CD4-positive, alpha-beta T cell treated with Interferon gamma for 1 hour (primary cell): ENCODE measurements at regions not wholly inside any gene's neighbourhood (a gene's known extent, or its start where the extent isn't known, plus 50 kb on each side); places are given as distances from the start of the nearest gene placed in this dataset.

Experiments used
- DNase-seq: peaks from one replicate; pipeline ENCODE4 v3.0.0-alpha.2; 2020

DNA sequence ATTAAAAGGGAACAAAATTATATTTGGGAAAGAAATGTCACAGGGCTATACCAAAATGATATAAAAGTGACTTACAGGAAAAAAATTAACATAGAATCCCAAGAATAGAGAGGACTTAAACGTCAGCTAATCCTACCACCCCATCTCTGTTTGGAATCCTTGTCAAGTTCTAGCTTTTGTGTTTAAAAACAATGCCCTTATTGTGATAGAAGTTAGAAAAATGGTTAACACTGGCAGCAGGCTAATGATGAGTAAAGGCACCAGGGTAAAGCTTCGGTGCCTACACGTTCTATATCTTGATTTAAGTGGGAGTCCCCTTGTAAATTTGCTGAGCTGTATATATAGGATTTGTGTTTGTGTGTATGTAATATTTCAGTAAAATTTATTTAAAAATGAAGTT, 453.3 kb upstream of the TENM4 start:
- DNase-seq, result no peak

DNA sequence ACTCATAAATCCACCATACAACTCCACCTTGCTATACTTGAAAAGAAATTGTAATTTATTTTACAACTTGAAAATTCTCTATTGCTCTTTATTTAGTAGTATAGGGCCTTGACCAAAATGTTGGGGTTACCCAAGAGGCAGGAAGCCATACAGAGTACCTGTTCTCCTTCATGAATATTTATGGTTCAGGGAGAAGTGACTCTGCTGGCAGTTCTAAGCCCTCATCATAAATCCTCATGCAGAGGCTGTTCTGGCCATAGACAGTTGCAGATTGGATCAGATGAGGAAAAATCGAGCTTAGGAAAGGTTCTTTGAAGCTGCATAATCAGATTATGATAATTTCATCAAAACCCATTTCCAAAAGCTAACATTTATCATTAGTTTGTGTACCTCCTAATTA, 449.4 kb upstream of the TENM4 start:
- DNase-seq, result no peak

DNA sequence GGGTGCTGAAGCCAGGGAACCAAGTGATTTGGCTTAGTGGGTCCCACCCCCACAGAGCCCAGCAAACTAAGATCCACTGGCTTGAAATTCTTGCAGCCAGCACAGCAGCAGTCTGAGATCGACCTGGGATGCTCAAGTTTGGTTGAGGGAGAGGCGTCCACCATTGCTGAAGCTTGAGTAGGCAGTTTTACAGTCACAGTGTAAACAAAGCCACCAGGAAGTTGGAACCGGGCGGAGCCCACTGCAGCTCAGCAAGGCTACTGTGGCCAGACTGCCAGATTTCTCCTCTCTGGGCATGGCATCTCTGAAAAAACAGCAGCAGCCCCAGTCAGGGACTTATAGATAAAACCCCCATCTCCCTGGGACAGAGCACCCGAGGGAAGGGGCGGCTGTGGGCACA, 424.1 kb upstream of the TENM4 start:
- DNase-seq, result no peak

DNA sequence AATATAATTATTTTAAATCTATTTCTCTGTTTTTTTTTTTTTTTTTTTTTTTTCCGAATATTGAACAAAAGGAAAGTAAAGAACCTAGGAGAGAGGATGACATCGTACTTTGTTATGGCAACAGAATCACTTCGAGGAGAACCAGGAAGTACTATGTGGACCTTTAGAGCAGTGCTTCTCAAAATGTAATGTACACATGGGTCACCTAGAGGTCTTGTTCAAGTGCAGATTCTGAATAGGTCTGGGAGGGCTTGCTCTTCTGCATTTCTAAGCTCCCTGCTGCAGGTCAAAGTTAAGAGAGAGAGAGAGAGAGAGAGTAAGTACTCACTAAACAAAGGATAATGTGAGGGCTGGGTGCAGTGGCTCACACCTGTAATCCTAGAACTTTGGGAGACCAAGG, 419.5 kb upstream of the TENM4 start:
- DNase-seq, result no peak

DNA sequence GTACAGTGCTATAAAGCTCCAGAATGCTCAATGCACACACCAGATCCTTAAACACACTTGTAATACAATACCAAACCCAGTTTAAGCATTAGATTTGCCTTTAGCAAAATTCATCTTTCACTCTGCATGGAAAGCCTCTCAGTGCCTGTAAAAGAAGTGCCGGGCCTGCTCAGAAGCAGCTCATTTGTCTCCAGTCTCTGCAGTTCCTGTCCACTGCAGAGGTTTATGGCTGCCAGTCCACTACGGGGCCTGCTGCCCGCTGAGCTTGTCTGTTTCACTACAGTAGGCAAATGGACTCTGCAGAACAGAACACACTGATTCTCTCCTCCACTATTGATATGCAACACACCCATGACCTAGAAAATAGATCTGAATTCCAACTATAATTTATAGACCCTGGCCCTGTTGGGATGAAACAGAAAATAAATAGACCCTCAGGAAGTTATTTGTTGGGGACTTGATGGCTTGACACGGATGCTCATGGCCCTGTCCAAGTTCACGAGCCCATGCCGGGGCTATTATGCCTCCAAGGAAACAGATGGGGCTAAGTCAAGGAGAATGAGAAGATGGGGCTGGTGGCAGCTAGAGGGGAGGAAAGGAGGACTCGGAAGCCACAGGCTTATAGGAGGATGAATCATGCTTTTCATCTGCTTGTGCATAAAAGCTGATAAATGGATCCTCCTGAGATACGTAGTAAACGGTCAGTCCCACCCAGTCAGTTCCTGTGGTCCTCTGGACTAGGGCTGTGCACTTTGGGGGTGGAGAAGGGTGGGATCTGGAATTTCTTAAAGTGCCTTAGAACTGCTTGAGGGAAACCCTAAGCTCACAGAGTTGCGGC, 416.8 kb upstream of the TENM4 start:
- no peak for DNase-seq

DNA sequence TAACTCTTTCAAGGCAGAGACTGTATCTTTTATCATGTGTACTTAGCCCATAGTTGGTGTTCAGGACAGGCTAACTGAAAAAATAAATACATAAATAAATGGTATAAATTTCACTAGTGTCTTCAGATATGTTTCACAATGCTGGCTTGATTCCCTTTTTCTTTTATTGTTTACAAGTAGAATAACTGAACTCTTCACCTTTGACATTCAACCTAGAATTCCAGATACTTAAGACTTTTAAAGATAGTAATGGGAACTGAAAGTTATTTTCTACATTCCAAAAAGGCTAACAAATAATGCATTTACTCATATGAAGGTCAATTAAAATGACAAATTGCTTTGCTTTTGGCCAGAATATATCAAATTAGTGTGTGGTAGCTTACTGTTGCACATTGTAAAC, 411.3 kb upstream of the TENM4 start:
- DNase-seq, result no peak

DNA sequence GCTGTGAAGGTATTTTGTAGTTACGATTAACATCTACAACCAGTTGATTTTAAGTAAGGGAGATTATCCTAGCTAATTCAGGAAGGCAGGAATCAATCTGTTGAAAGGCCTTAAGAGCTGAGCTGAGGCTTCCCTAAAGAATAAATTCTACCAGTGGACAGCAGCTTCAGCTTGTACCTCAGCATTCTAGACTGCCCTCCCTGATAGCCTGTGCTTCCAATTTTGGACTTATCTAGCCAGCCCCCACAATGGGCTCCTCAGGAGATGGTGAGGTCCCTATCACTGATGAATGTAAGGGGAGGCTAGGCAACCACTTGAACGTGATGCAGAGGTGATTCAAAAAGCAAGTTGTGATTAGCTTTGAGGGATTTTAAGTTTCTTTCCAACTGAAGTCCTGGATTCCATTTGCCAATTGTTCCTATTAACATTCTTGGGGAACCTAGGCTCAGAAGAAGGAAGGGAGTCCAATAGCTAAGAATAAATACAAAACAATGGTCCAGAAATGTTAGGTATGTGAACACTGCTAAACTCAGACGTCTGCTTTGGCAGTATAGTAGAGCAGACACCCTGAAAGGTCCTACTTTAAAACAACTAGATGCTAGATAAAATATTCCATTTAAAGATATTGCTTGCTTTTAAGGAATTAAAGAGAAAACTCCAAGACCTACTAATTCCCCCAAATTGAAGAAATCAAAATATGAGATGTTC, 404.3 kb upstream of the TENM4 start:
- no peak for DNase-seq

DNA sequence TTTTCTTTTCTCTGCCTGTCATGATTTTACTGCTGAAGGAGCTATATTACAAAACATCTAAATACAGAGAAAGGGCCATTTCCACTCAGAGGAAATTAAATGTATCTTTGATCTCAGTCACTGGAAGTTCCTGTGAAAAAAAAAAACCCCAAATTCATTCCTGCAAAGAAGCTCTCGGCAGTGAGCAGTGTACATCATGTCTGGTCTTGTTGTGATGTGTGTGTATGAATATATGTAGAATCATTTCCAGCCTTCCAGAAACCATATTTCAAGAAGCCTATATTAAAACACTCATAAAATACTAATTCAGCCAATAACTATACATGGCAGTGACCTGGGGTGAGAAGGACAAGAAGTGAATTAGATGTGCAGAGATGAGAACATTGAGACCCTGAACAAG, 393.2 kb upstream of the TENM4 start:
- DNase-seq, result no peak

DNA sequence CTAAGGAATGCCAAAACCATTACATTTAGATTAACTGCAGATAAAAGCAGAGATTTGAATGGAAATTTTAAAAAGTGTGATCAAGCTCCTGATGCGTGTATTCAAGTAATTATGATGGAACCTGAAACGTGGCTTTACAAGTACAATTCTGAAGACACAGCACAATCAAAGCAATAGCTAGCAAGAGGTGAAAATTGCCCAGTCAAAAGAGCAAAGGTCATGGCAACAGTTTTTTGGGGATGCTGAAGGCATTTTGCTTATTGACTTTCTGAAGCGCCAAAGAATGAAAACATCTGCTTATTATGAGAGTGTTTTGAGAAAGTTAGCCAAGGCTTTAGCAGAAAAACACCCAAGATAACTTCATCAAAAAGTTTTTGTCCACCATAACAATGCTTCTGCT, 389.6 kb upstream of the TENM4 start:
- DNase-seq, result no peak

DNA sequence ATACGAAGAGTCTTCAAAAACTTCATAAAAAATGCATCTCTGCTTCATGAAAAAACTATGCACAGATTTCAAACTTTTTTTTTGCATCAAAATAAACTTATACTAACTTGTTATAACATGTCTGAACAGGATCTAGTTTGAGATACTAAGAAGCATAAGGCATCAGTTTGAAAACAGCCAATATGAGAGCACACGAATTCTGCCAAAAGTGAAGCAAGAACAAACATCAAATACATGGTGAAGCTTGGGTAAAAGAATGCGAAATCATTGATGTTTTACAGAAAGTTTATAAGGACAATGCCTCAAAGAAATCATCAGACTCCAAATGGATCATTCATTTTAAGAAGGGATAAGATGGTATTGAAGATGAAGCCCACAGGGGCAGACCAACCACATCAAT, 389.1 kb upstream of the TENM4 start:
- DNase-seq, result no peak

DNA sequence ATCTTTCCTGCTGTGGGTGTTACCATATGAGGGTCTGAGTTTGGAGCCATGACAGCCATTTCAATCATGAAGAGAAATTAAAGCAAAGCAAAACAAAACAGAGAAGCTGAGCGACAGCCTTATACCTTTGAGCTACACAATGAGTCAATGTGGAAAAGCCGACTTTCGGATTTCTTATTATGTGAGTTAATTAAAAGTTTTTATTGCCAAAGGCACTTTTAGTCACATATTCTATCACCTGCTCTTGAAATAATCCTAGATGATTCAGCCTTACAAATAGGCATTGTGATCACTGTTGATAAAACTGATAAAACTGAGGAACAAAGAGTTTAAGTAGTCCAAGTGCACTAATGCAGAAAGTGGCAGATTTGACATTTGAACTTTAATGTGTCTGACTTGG, 381.9 kb upstream of the TENM4 start:
- DNase-seq, result no peak

DNA sequence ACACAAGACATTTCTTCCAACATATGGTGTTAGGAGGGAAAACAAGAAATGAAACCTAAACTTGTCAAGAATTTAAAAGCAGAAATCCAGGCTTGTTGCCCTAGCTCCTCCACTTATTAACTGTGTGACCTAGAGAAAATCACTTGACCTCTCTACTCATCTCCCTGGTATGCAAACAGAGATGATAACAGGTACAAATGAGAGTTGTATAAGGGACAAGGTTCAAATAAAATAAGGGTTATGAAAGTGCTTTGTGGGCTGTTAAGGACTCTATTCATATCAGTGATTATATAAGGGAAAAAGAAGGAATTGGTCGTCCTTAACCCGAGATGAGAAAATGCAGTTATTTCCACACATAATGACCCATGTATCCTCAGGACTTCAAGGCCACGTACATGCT, 372.7 kb upstream of the TENM4 start:
- no peak for DNase-seq

DNA sequence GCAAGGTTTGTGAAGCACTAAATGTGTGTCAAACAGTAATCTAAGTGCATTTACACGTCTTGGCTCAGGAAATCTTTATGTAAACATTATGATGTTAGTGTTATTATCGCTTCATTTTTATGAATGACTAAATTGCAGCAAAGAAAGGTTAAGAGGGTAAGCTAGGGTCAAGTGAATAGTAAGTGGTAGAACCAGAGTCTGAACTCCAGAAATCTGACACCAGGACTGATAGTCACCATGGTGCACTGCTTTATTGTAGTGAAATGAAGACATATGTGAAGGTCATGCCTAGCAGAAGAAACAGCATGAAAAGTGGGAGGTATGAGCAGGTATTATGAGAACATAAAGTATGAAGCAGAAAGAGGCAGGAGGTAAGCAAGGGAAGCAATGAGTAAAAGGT, 368.7 kb upstream of the TENM4 start:
- DNase-seq, result no peak

DNA sequence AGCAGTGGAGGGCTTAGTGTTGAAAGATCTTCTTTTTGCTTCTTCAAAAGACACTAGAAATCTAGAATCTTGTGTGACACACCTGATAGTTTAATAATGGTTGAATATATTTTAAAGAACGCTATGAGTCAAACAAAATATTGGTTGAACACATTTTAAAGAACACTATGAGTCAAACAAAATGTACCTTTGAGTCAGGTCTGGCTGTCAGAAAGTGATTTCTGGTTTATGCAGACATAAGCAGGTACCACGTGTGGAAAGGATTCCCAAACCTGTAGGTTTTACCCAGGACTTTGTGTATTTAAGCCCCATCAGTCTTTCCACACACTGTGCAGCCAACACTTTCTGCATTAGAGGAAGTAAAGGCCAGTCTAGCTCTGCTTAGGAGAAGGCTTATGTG, 366.7 kb upstream of the TENM4 start:
- DNase-seq, result no peak

DNA sequence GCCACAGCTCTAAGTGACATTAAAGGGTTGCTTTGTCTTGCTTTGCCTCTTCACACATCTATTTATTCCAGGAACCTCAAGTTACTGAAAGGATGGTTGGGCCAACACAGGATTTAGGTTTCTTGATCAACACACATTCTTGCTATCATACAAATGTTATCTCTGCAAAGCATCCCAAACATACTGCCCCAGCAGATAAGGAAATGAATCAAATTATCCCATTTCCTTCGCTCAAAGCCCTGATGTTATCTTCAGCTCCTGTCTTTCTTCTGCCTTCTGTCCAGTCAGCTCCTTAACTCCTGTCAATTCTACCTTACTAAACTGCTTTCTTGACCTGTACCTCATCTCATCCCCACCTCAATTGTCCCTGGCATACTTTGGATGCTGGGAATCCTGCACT, 355.9 kb upstream of the TENM4 start:
- DNase-seq, result no peak

DNA sequence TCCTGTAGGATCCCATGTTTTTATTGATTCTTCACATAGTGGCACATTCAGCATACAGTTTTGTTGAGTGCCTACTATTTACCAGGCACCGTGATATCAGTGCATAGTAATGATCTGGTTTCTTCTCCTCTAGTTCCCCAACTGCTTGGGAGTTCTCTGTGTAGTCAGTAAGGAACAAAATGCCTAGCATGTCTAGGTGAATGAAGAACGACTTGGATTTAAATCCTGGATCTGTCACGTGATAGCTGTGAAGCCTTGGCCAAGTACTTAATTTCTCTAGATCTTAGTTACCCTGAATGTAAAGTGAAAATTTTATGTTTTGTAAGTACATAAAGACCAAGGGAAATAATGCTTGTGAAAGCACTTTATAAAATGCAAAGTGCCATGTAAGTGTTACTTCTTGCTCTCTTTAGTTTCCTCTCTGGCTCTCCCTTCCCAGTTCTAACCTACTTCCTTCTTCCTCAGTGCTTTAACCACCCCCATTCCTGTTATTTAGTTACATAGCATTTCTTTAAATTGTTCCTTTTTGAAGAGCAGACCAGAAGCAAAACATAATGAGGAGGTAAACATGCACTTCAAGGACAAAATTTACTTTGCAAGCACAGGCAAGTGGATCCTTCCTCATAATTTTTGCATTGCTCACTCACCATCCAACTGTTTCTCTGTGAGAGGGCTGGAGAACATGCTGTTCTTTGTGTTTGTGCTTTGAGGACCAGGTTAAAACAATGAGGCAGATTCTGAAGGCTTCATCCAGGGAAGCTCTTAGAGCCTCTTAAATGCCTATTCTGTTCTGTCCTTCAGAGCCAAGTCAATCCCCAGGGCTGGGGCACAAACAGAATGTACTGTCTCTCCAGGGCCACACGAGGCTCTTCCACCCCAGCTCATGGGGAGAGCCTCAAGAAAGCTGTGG, 353.9 kb upstream of the TENM4 start:
- no peak for DNase-seq

DNA sequence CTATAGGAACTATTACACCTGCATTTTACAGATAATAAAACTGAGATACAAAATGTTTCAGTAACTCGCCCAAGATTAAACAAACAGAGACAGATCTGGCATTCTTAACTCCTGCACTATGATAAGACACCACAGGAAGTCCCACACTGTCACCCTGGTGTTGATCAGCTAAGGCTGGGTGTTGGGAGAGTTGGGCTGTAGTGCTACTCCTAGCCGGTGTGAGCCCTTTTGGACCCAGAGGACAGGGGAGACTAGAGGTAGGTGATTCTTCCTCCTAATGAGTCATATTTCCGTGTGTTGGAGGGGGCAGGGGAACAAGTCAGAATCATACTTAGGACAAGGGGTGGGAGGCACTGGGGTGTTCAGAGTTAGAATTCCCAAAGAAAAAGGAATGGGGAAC, 353.2 kb upstream of the TENM4 start:
- no peak for DNase-seq

DNA sequence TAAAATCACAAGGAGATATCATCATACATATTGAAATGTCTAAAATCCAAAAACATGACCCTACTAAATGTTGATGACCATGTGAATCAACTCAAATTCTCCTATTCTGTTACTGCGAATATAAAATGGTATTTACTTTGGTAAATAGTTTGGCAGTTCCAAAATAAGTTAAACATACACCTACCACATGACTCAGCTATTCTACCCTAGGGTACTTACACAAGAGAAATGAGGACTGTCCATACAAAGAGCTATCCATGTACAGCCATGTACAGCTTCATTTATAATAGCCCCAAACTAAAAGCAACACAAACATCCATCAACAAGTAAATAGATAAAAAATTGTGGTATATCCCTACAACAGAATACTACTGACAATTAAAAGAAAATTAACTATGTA, 346.1 kb upstream of the TENM4 start:
- no peak for DNase-seq

DNA sequence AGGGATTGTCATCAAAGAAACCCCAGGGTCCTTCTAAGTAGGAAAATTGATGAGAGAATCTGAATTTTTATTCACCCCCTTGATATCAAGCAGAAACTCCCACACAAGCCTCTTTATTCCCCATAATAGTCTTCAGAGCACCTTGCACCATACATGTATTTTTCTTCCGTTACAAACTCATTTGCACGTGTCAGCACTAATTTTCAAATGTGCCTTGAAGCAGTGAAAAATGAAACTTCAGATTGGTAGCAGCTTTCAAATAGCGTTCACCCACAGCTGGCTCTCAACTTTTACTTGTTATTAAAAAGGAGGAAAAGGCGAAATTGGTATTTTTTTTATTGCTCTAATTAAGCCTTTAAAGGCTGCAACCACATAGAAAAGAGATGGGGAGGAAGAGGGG, 343.0 kb upstream of the TENM4 start:
- no peak for DNase-seq

DNA sequence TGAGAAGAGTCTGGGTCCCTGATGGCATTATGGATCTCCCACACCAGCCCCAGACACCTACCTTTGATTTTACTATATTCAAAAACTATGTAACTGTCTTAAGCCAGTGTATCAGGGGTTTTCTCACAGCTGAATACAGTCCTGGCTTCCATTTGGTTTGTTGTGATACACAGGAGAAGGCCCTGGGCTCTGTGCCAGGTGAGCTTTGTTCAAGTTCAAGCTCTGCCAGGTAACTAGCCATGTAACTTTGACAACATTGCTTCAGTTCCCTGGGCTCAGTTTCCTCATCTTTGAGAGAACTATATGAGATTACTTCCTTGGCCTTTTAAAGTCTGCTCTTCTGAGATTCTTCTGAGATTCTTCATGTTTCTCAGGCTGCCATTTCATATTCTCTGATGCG, 327.5 kb upstream of the TENM4 start:
- DNase-seq, result no peak

DNA sequence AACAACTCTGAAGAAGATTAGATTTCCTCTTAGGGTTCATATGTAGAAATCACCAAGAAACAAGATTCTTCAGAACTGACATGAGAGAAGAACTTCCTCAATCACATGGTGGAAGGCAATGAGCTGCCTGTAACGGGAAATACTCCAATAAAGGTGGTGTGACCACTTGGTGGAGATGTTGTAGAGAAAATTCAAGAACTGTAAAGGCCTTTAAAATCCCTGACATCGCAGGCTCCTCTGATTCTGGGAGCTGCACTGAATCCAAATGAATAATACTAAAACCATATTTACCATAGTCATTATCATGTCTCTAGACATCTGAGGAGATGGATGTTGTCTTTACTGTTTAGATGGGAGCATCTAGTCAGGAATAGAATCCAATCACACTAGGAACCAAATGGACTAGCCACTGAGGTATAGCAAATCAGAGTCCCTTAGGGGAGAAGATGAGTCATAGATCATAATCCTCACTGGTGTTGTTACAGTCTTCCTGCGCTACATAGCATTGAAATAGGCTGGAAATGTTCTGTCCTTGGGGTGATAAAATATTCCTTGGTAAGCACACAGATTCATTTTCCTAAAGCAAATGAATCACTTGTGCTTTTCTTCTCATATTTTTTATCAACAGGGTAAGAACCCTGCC, 321.6 kb upstream of the TENM4 start:
- DNase-seq, result no peak

DNA sequence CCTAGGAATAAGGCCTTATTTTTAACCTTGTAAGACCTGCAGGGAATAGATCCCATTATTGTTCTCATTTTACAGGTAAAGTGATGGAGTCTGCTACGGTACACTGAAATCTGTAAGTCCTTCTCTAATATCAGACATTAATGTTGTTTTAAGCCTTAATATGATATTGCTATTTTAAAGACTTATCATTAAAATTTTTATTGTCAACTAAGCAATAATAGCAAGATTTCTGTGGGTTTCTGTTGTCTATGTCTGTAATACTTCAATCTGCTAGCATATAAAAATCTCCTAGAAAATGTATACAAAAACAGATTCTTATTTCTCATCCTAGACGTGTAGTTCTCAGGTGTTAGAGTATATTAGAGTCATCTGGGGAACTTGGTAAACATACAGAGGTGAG, 317.5 kb upstream of the TENM4 start:
- no peak for DNase-seq

DNA sequence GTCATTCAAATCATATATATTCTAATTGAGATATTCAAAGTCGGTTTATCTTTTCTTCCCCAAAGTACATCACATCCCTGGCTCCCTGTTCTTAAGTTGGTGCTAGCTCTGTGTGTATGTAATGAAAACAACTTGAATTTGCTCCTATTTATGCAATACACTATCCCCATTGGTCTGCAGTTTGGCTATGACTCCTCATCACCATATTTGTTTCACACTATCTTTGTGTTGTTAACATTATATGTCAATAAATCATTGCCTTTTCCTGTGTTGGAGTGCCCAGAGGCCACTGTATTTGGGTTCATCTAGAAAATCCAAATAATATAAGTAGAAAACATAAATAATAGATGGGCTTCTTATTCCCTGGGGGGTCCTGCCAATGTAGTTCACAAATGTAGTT, 306.6 kb upstream of the TENM4 start:
- DNase-seq, result no peak
